Osteocyte (in vitro differentiated cells): ENCODE measurements at regions not wholly inside any gene's neighbourhood (a gene's known extent, or its start where the extent isn't known, plus 50 kb on each side); places are given as distances from the start of the nearest gene placed in this dataset.

Source experiments
- DNase-seq: peaks from one replicate; pipeline ENCODE4 v3.0.0; 2021; ENCODE audit warnings: mixed read lengths; ENCODE audit not compliant: unreplicated experiment; ENCODE audit errors: extremely low spot score
- H3K27ac Mint-ChIP-seq: one replicate; pipeline ENCODE4 v1.8.0; 2021; ENCODE audit warnings: mild to moderate bottlenecking, mixed read lengths; ENCODE audit not compliant: unreplicated experiment
- H3K27me3 Mint-ChIP-seq: one replicate; pipeline ENCODE4 v1.8.0; 2021; ENCODE audit warnings: mixed read lengths; ENCODE audit not compliant: unreplicated experiment
- H3K36me3 Mint-ChIP-seq: one replicate; pipeline ENCODE4 v1.8.0; 2021; ENCODE audit warnings: mixed read lengths; ENCODE audit not compliant: unreplicated experiment
- H3K4me1 Mint-ChIP-seq: one replicate; pipeline ENCODE4 v1.8.0; 2021; ENCODE audit warnings: mixed read lengths; ENCODE audit not compliant: unreplicated experiment
- H3K4me3 Mint-ChIP-seq: one replicate; pipeline ENCODE4 v1.8.0; 2021; ENCODE audit warnings: mild to moderate bottlenecking, moderate library complexity, mixed read lengths; ENCODE audit not compliant: unreplicated experiment
- H3K9me3 Mint-ChIP-seq: one replicate; pipeline ENCODE4 v1.8.0; 2021; ENCODE audit warnings: mixed read lengths; ENCODE audit not compliant: unreplicated experiment
- CTCF ChIP-seq: fragments of 200-600 bp; sonication (generic); IDR thresholded peaks from 2 replicates; pipeline ENCODE4 v1.5.0; 2021; ENCODE audit warnings: antibody characterized with exemption, mild to moderate bottlenecking, moderate library complexity

- Mint-ChIP-seq H3K27me3 (no peaks in the 10 kb centered on the region), H3K4me3 (no peak overlapping the region), H3K4me1 (no peaks in the 10 kb centered on the region), H3K27ac (no peak overlapping the region), H3K36me3 (no peaks in the 10 kb centered on the region), H3K9me3 (peaks cover 32% of the 10 kb centered on the region)
- no peak for DNase-seq
- TF ChIP-seq CTCF, result no peak
Observed at GRCh38 chr13:21924958-21925357, 254.1 kb downstream of the FGF9 start.

DNA sequence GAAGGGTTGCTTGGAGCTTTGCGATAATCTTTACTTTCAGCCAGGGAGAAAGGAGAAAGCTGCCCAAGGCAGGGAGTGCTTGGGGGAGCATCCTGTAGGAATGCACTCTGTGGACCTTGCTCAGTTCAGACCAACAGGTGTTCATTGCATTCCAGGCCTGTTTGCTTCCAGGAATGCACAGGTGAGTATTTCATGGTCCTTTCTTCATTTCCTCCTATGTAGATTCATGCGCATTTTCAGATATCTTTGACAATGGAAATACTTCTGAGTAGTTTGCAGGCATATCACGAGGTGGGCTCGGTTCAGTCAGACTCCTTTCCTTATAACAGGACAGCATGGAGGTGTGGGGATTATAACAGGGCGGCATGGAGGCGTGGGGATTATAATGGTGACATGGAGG is 254.8 kb downstream of the FGF9 start:
- Mint-ChIP-seq H3K4me1 (no peaks in the 10 kb centered on the region), H3K4me3 (no peak overlapping the region), H3K36me3 (no peaks in the 10 kb centered on the region), H3K27me3 (no peaks in the 10 kb centered on the region), H3K27ac (no peak overlapping the region), H3K9me3 (peaks cover 32% of the 10 kb centered on the region)
- TF ChIP-seq CTCF, result no peak
- no peak for DNase-seq

DNA sequence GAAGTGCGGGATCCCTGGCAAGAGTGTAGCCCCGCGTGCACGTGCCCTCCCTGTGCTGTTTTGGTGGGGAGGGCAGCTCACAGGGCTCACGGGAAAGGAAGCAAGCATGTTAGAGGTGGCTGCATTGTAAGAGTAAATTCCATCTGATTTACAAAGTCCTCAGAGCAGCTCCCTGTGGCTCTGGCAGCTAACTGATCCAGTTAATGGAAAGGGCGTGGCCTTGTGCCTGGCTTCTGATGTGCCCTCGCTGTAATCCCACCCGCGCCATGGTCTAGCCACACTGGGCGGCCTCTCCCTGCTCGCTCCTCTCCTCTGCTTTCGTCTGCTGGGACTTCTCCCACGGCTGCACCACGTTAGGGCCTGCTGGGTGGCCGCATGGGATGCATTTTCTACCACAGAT is 258.5 kb downstream of the FGF9 start:
- H3K9me3 Mint-ChIP-seq, result peaks cover 19% of the 10 kb centered on the region
- no peaks in the 10 kb centered on the region for H3K27me3 Mint-ChIP-seq
- H3K4me1 Mint-ChIP-seq, result no peaks in the 10 kb centered on the region
- no peak overlapping the region for H3K27ac Mint-ChIP-seq
- no peak overlapping the region for H3K4me3 Mint-ChIP-seq
- no peak for TF ChIP-seq CTCF
- H3K36me3 Mint-ChIP-seq, result no peaks in the 10 kb centered on the region
- DNase-seq, result no peak

GRCh38 chr13:21930536-21930935 is 259.7 kb downstream of the FGF9 start:
- no peaks in the 10 kb centered on the region for H3K27me3 Mint-ChIP-seq
- peaks cover 16% of the 10 kb centered on the region for H3K9me3 Mint-ChIP-seq
- H3K27ac Mint-ChIP-seq, result no peak overlapping the region
- no peak overlapping the region for H3K4me3 Mint-ChIP-seq
- no peaks in the 10 kb centered on the region for H3K4me1 Mint-ChIP-seq
- no peaks in the 10 kb centered on the region for H3K36me3 Mint-ChIP-seq
- no peak for DNase-seq
- TF ChIP-seq CTCF, result no peak

DNA sequence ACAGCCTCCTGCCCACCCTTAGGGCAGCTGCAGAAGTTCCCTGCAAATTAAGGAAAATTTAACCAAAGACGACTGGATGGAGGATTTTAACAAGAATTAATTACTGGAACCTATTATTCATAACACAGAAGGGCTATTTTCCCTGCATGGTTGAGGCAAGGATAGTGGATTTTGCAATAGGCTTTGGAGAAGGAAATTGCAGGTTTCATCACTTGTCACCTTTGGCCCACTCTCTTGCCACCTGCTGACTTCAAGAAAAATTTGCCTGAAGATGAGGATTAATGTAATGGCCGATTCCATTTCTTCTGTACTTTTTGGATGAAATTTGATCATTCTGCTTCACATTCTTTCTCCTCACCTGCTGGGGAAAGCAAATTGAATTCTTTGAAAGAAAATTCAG is 261.7 kb downstream of the FGF9 start:
- Mint-ChIP-seq H3K9me3 (peaks cover 15% of the 10 kb centered on the region), H3K36me3 (no peaks in the 10 kb centered on the region), H3K27me3 (no peaks in the 10 kb centered on the region), H3K4me1 (no peaks in the 10 kb centered on the region), H3K27ac (no peak overlapping the region), H3K4me3 (no peak overlapping the region)
- no peak for TF ChIP-seq CTCF
- DNase-seq, result no peak
